ENCODE measurements at regions not wholly inside any gene's neighbourhood (a gene's known extent, or its start where the extent isn't known, plus 50 kb on each side); places are given as distances from the start of the nearest gene placed in this dataset.

GRCh38 chr4:34771632-34772031, 1472.7 kb downstream of the ARAP2 start:
- TF ChIP-seq TCF4 (CRISPR knock-in tag; IDR thresholded peaks at IDR 0.05; ENCODE audit: borderline replicate concordance) = no peak
- no peak for TF ChIP-seq CSDC2 (CRISPR knock-in tag; IDR thresholded peaks at IDR 0.05)
- TF ChIP-seq ESRRG (CRISPR knock-in tag; IDR thresholded peaks at IDR 0.05) = no peak
- no peak for TF ChIP-seq OSR1 (CRISPR knock-in tag; IDR thresholded peaks at IDR 0.05)
- no peak for TF ChIP-seq RARB (CRISPR knock-in tag; IDR thresholded peaks at IDR 0.05)
- no peak for TF ChIP-seq ARNTL (CRISPR knock-in tag; IDR thresholded peaks at IDR 0.05; ENCODE audit: borderline replicate concordance, low read depth)
- TF ChIP-seq ZC3H10 (CRISPR knock-in tag; IDR thresholded peaks at IDR 0.05) = no peak
- no peak for TF ChIP-seq PATZ1 (CRISPR knock-in tag; IDR thresholded peaks at IDR 0.05; ENCODE audit: borderline replicate concordance)
- TF ChIP-seq CREB5 (CRISPR knock-in tag; IDR thresholded peaks at IDR 0.05; ENCODE audit: low read depth) = no peak

Measured in SK-N-SH treated with all-trans-retinoic acid at 6 μM for 48 hours (cell line).